ENCODE measurements at regions not wholly inside any gene's neighbourhood (a gene's known extent, or its start where the extent isn't known, plus 50 kb on each side); places are given as distances from the start of the nearest gene placed in this dataset.

- TF ChIP-seq ZBTB40 (IDR thresholded peaks at IDR 0.05; ENCODE audit: borderline replicate concordance) (no peak), RCOR1 (conservative IDR thresholded peaks at IDR 0.05; ENCODE audit: low read depth, low read length) (no peak), RFX5 (IDR thresholded peaks at IDR 0.05; ENCODE audit: low read depth, low read length) (no peak), SMAD1 (IDR thresholded peaks at IDR 0.05; ENCODE audit: low read depth, partially characterized antibody) (no peak), EP300 (IDR thresholded peaks at IDR 0.05; ENCODE audit: borderline replicate concordance in 1 of 2, control insufficient read depth in 1 of 2, low read depth in 2 of 2, low read length in 2 of 2) (no peak), REST (IDR thresholded peaks at IDR 0.05; ENCODE audit: low read depth, low read length) (no peak), ZNF274 (IDR thresholded peaks at IDR 0.05; ENCODE audit: insufficient read depth, insufficient read length) (no peak), CHD2 (IDR thresholded peaks at IDR 0.05; ENCODE audit: borderline replicate concordance, low read depth, low read length) (no peak), IKZF2 (IDR thresholded peaks at IDR 0.05) (no peak), IKZF1 (conservative IDR thresholded peaks at IDR 0.05) (no peak)
- TF ChIP-seq, protein P1, sequence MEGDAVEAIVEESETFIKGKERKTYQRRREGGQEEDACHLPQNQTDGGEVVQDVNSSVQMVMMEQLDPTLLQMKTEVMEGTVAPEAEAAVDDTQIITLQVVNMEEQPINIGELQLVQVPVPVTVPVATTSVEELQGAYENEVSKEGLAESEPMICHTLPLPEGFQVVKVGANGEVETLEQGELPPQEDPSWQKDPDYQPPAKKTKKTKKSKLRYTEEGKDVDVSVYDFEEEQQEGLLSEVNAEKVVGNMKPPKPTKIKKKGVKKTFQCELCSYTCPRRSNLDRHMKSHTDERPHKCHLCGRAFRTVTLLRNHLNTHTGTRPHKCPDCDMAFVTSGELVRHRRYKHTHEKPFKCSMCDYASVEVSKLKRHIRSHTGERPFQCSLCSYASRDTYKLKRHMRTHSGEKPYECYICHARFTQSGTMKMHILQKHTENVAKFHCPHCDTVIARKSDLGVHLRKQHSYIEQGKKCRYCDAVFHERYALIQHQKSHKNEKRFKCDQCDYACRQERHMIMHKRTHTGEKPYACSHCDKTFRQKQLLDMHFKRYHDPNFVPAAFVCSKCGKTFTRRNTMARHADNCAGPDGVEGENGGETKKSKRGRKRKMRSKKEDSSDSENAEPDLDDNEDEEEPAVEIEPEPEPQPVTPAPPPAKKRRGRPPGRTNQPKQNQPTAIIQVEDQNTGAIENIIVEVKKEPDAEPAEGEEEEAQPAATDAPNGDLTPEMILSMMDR (IDR thresholded peaks at IDR 0.05 in 2 of 3, conservative IDR thresholded peaks at IDR 0.05 in 1 of 3; ENCODE audit: control insufficient read depth in 2 of 3, extremely low read depth in 1 of 3, insufficient read depth in 1 of 3, low read depth in 3 of 3, low read length in 3 of 3), result no peak
Observed at GRCh38 chr21:38945545-38946245, 140.0 kb downstream of the ETS2 start.

Measured in GM12878 (cell line).